NCI-H128 (cell line): ENCODE measurements at regions not wholly inside any gene's neighbourhood (a gene's known extent, or its start where the extent isn't known, plus 50 kb on each side); places are given as distances from the start of the nearest gene placed in this dataset.
"Not testable (repeated sequence)": the region's sequence is repeated elsewhere in the genome, so short reads cannot be mapped to it uniquely, and the experiment has no call there.

Experiments used
- DNase-seq: peaks from one replicate; lab custom pipeline; 2025; ENCODE audit not compliant: unreplicated experiment; lab: John Stamatoyannopoulos, UW

- DNase-seq: no peak
These were observed 499.8 kb downstream of the IRS1 start for GRCh38 chr2:226299771-226300170.

GRCh38 chr2:226295681-226296080, 503.9 kb downstream of the IRS1 start:
- no peak for DNase-seq

GRCh38 chr2:226295123-226295522, 504.5 kb downstream of the IRS1 start:
- DNase-seq: no peak

- not testable (repeated sequence) for DNase-seq
These were observed 508.3 kb downstream of the IRS1 start for GRCh38 chr2:226291281-226291680.

- DNase-seq: no peak
These were observed 512.7 kb downstream of the IRS1 start for GRCh38 chr2:226286916-226287315.

GRCh38 chr2:226283796-226284195, 515.8 kb downstream of the IRS1 start:
- DNase-seq: no peak

GRCh38 chr2:226282151-226282550, 517.5 kb downstream of the IRS1 start:
- no peak for DNase-seq

GRCh38 chr2:226280136-226280535, 519.5 kb downstream of the IRS1 start:
- DNase-seq: not testable (repeated sequence)

GRCh38 chr2:226275215-226275614, 524.4 kb downstream of the IRS1 start:
- DNase-seq: no peak

GRCh38 chr2:226274143-226274542, 525.5 kb downstream of the IRS1 start:
- no peak for DNase-seq

GRCh38 chr2:226273440-226273839, 526.2 kb downstream of the IRS1 start:
- DNase-seq: no peak

GRCh38 chr2:226272435-226272834, 527.2 kb downstream of the IRS1 start:
- DNase-seq: no peak

- no peak for DNase-seq
These were observed 529.1 kb downstream of the IRS1 start for GRCh38 chr2:226270285-226271058.

GRCh38 chr2:226267516-226268289, 531.9 kb downstream of the IRS1 start:
- DNase-seq: no peak

- no peak for DNase-seq
These were observed 542.8 kb downstream of the IRS1 start for GRCh38 chr2:226256709-226257376.

- no peak for DNase-seq
These were observed 543.4 kb downstream of the IRS1 start for GRCh38 chr2:226256237-226256636.

- DNase-seq: no peak
These were observed 548.0 kb downstream of the IRS1 start for GRCh38 chr2:226251661-226252060.

- no peak for DNase-seq
These were observed 552.0 kb downstream of the IRS1 start for GRCh38 chr2:226247289-226248275.

- DNase-seq: no peak
These were observed 565.4 kb downstream of the IRS1 start for GRCh38 chr2:226234187-226234586.

GRCh38 chr2:226233388-226233787, 566.2 kb downstream of the IRS1 start:
- no peak for DNase-seq

- DNase-seq: no peak
These were observed 571.5 kb downstream of the IRS1 start for GRCh38 chr2:226228080-226228479.
